Erythroblast (primary cell): ENCODE measurements at regions not wholly inside any gene's neighbourhood (a gene's known extent, or its start where the extent isn't known, plus 50 kb on each side); places are given as distances from the start of the nearest gene placed in this dataset.

Source experiments
- GATA1 ChIP-seq: IDR thresholded peaks from 2 replicates; pipeline ENCODE4 v1.6.1; 2011; ENCODE audit warnings: low read depth, mild to moderate bottlenecking, control low read depth, low read length, moderate library complexity
- POLR2A ChIP-seq: IDR thresholded peaks from 2 replicates; pipeline ENCODE4 v1.6.1; 2011; ENCODE audit warnings: mild to moderate bottlenecking, low read length

GRCh38 chr7:86280150-86280549, 363.6 kb upstream of the GRM3 start:
- TF ChIP-seq POLR2A = no peak
- TF ChIP-seq GATA1 = no peak
